ENCODE measurements at regions not wholly inside any gene's neighbourhood (a gene's known extent, or its start where the extent isn't known, plus 50 kb on each side); places are given as distances from the start of the nearest gene placed in this dataset.

DNA sequence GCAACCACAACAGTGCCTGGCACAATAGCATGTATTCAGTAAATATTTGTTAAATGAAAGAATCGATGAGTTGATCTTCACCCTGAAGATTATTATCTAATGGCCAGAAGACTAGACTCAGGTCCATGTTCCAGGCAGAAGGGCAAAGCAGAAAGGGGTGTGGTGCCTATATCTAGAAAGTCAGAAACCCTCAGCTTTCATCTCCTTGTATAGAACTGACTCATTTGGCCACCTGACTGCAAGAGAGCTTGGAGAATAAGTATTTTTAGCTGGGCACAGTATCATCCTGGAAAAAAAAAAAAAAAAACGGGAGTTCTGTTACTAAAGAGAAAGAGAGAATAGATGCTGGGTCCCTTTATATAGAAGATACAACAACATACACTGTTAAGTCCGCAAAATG, 69.7 kb upstream of the SPRED1 start:
- Histone ChIP-seq H3K9ac (replicated peaks; ENCODE audit: extremely low read depth, insufficient read depth, low read length) (no peak overlapping the region), H2AFZ (ENCODE audit: low read depth, low read length) (no peak overlapping the region), H3K9me3 (replicated peaks; ENCODE audit: control insufficient read depth, insufficient read depth, low read length) (no peaks in the 10 kb centered on the region), H3K27me3 (ENCODE audit: control insufficient read depth in 2 of 2, insufficient read depth in 2 of 2, low read length in 2 of 2) (peaks cover 18 to 30% of the 10 kb centered on the region in 2 experiments), H3K36me3 (ENCODE audit: control insufficient read depth in 2 of 2, extremely low read depth in 1 of 2, insufficient read depth in 2 of 2, low read length in 2 of 2) (no peaks in the 10 kb centered on the region), H3K4me3 (replicated peaks in 1 of 3; ENCODE audit: insufficient read depth in 1 of 3, low read depth in 1 of 3, low read length in 3 of 3) (no peak overlapping the region), H3K79me2 (ENCODE audit: control insufficient read depth, insufficient read depth, low read length) (no peaks in the 10 kb centered on the region), H3K4me2 (ENCODE audit: insufficient read depth, low read length) (no peak overlapping the region), H3K4me1 (ENCODE audit: control insufficient read depth, extremely low read depth, insufficient read depth, low read length) (peaks cover 4% of the 10 kb centered on the region), H3K27ac (ENCODE audit: insufficient read depth, low read depth, low read length) (no peak overlapping the region), H4K20me1 (replicated peaks; ENCODE audit: control insufficient read depth, extremely low read depth, insufficient read depth, low read length) (no peaks in the 10 kb centered on the region), H3K9me1 (replicated peaks; ENCODE audit: control insufficient read depth, extremely low read depth, insufficient read depth, low read length) (no peaks in the 10 kb centered on the region)
- POLR2A ChIA-PET = no interaction called here
- BruUV-seq (replicated peaks) = no TSS peak
- no peak for FAIRE-seq
- dilution Hi-C loops (cut with MboI; ENCODE audit: extremely low pct_ligation_motif_present, low sequenced_read_pairs) (no loop called here), intact Hi-C loops (cut with micrococcal nuclease) (no loop called here)
- no peak for DNase-seq (ENCODE audit: low read depth, low spot score)
- TF ChIP-seq FOS (IDR thresholded peaks at IDR 0.05; ENCODE audit: borderline replicate concordance, insufficient read depth, low read length) (no peak), JUN (IDR thresholded peaks at IDR 0.05; ENCODE audit: borderline replicate concordance, insufficient read depth, insufficient read length, low read depth) (no peak), POLR2A (IDR thresholded peaks at IDR 0.05; ENCODE audit: low read depth, low read length) (no peak), MYC (IDR thresholded peaks at IDR 0.05; ENCODE audit: low read depth, low read length) (no peak), POLR2AphosphoS5 (IDR thresholded peaks at IDR 0.05; ENCODE audit: insufficient read depth, low read depth, low read length) (no peak), GATA2 (IDR thresholded peaks at IDR 0.05; ENCODE audit: insufficient read depth, insufficient read length, low read depth, low read length) (no peak), EZH2 (IDR thresholded peaks at IDR 0.05; ENCODE audit: borderline replicate concordance, low read depth, low read length, severe bottlenecking) (no peak)
- TF ChIP-seq, protein P1, sequence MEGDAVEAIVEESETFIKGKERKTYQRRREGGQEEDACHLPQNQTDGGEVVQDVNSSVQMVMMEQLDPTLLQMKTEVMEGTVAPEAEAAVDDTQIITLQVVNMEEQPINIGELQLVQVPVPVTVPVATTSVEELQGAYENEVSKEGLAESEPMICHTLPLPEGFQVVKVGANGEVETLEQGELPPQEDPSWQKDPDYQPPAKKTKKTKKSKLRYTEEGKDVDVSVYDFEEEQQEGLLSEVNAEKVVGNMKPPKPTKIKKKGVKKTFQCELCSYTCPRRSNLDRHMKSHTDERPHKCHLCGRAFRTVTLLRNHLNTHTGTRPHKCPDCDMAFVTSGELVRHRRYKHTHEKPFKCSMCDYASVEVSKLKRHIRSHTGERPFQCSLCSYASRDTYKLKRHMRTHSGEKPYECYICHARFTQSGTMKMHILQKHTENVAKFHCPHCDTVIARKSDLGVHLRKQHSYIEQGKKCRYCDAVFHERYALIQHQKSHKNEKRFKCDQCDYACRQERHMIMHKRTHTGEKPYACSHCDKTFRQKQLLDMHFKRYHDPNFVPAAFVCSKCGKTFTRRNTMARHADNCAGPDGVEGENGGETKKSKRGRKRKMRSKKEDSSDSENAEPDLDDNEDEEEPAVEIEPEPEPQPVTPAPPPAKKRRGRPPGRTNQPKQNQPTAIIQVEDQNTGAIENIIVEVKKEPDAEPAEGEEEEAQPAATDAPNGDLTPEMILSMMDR (IDR thresholded peaks at IDR 0.05; ENCODE audit: extremely low read depth in 1 of 2, insufficient read depth in 1 of 2, low read depth in 1 of 2, low read length in 2 of 2) = no peak
- TF ChIP-seq, protein P2, sequence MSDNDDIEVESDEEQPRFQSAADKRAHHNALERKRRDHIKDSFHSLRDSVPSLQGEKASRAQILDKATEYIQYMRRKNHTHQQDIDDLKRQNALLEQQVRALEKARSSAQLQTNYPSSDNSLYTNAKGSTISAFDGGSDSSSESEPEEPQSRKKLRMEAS (IDR thresholded peaks at IDR 0.05; ENCODE audit: insufficient read depth, insufficient read length) = no peak
- CTCF ChIA-PET = interaction anchor here (1.3 kb wide), 1 partner anchor 13 kb away, joined by 3 read pairs; no protein-coding TSS in a partner anchor

Measured in endothelial cell of umbilical vein (primary cell).